A549 (cell line): ENCODE measurements at regions not wholly inside any gene's neighbourhood (a gene's known extent, or its start where the extent isn't known, plus 50 kb on each side); places are given as distances from the start of the nearest gene placed in this dataset.

Experiments used
- ATAC-seq, 2 experiments: fragments of 200-7000 bp in 1 of 2; fragments of >200 bp in 1 of 2; cut with Nextera tagmentation in 1 of 2; cut with Tn5 transposase in 1 of 2; 3 replicates each; pipeline versions ENCODE4 v1.8.0 to v1.9.1; 2018 to 2020; ENCODE audit warnings: mild to moderate bottlenecking in 1 of 2, moderate library complexity in 1 of 2
- CTCF ChIA-PET: fragments of 300-600 bp; sonication (Branson Sonifier 250); formaldehyde crosslinking; extraction: SDS; loops from one replicate; lab custom pipeline; 2021; ENCODE audit warnings: antibody characterized with exemption, inconsistent platforms; lab: Yijun Ruan, JAX
- POLR2A ChIA-PET: fragments of 350-600 bp; formaldehyde crosslinking; extraction: SDS; loops from one replicate; lab custom pipeline; 2021; ENCODE audit warnings: antibody characterized with exemption, inconsistent platforms; lab: Yijun Ruan, JAX
- DNase-seq, 2 experiments: peaks; one replicate each; pipeline versions ENCODE4 v3.0.0 to v3.0.0-alpha.2; 2011 to 2016; ENCODE audit warnings: low read depth in 1 of 2, low spot score in 1 of 2
- FAIRE-seq: peaks from 2 replicates; lab custom pipeline; 2011; peaks lifted over from hg19 to GRCh38; lab: Jason Lieb, UNC
- H3K27ac ChIP-seq, 2 experiments: fragments of >200 bp; sonication (Bioruptor Twin); formaldehyde crosslinking; 3 replicates each; pipeline ENCODE4 v1.5.1; 2016 to 2017
- H3K4me1 ChIP-seq: fragments of >200 bp; sonication (Bioruptor Twin); formaldehyde crosslinking; 3 replicates; pipeline ENCODE4 v1.6.1; 2016
- H3K4me2 ChIP-seq: fragments of >200 bp; sonication (Bioruptor Twin); formaldehyde crosslinking; 3 replicates; pipeline ENCODE4 v1.6.1; 2016
- H3K4me3 ChIP-seq: fragments of >200 bp; sonication (Bioruptor Twin); formaldehyde crosslinking; 3 replicates; pipeline ENCODE4 v1.5.1; 2016
- H3K9me3 ChIP-seq: fragments of >200 bp; sonication (Bioruptor Twin); formaldehyde crosslinking; 3 replicates; pipeline ENCODE4 v1.6.1; 2016
- ATOH8 ChIP-seq: fragments of 250-450 bp; sonication (Bioruptor Pico); IDR thresholded peaks from 2 replicates; pipeline ENCODE4 v1.5.0; 2020; ENCODE audit warnings: low read depth, mild to moderate bottlenecking, moderate library complexity
- CTCF ChIP-seq: fragments of >200 bp; sonication (Bioruptor Twin); formaldehyde crosslinking; IDR thresholded peaks from 3 replicates; pipeline ENCODE4 v1.5.1; 2016
- EHF ChIP-seq: fragments of 250-450 bp; sonication (Bioruptor Pico); IDR thresholded peaks from 2 replicates; pipeline ENCODE4 v1.5.0; 2020; ENCODE audit warnings: mild to moderate bottlenecking
- ESRRA ChIP-seq: fragments of 150-350 bp; IDR thresholded peaks from 2 replicates; pipeline ENCODE4 v1.6.1; 2014; ENCODE audit warnings: mild to moderate bottlenecking, low read length, borderline replicate concordance
- FOSB ChIP-seq: fragments of 250-450 bp; sonication (Bioruptor Pico); IDR thresholded peaks from 2 replicates; pipeline ENCODE4 v1.5.0; 2020; ENCODE audit warnings: mild to moderate bottlenecking, moderate library complexity
- FOXS1 ChIP-seq: fragments of 250-450 bp; sonication (Bioruptor Pico); IDR thresholded peaks from 2 replicates; pipeline ENCODE4 v1.5.0; 2020; ENCODE audit warnings: mild to moderate bottlenecking, moderate library complexity
- HEYL ChIP-seq: fragments of 250-450 bp; sonication (Bioruptor Pico); IDR thresholded peaks from 2 replicates; pipeline ENCODE4 v1.8.0; 2021; ENCODE audit warnings: mild to moderate bottlenecking, moderate library complexity
- HMGXB4 ChIP-seq: fragments of 250-450 bp; sonication (Bioruptor Pico); IDR thresholded peaks from 2 replicates; pipeline ENCODE4 v1.5.0; 2021; ENCODE audit warnings: mild to moderate bottlenecking, moderate library complexity, borderline replicate concordance
- JUN ChIP-seq, 2 experiments: fragments of >200 bp; sonication (Bioruptor Twin); formaldehyde crosslinking; IDR thresholded peaks; 2 replicates in 1 of 2; 3 replicates in 1 of 2; pipeline ENCODE4 v1.6.1; 2016 to 2017
- JUNB ChIP-seq: fragments of >200 bp; sonication (Bioruptor Twin); formaldehyde crosslinking; IDR thresholded peaks from 2 replicates; pipeline ENCODE4 v1.6.1; 2016
- MAFK ChIP-seq: fragments of 450-650 bp; IDR thresholded peaks from 2 replicates; pipeline ENCODE4 v1.6.1; 2014; ENCODE audit not compliant: partially characterized antibody
- MAX ChIP-seq: IDR thresholded peaks from 2 replicates; pipeline ENCODE4 v1.6.1; 2012
- NPAS2 ChIP-seq: fragments of 250-450 bp; sonication (Bioruptor Pico); IDR thresholded peaks from 2 replicates; pipeline ENCODE4 v1.8.0; 2022; ENCODE audit warnings: mild to moderate bottlenecking, moderate library complexity, borderline replicate concordance
- PHF8 ChIP-seq: fragments of 200-600 bp; sonication (generic); IDR thresholded peaks from 2 replicates; pipeline ENCODE4 v1.6.1; 2016; ENCODE audit warnings: low read depth, mild to moderate bottlenecking, antibody characterized with exemption, moderate library complexity, borderline replicate concordance
- RFX5 ChIP-seq: fragments of 450-650 bp; IDR thresholded peaks from 2 replicates; pipeline ENCODE4 v1.7.1; 2014; ENCODE audit warnings: antibody characterized with exemption, mild to moderate bottlenecking, moderate library complexity
- SMC3 ChIP-seq: fragments of >200 bp; sonication (Bioruptor Twin); formaldehyde crosslinking; IDR thresholded peaks from 3 replicates; pipeline ENCODE4 v1.6.1; 2018; ENCODE audit warnings: inconsistent platforms
- WGBS: methylation state at CpG from one replicate; pipeline ENCODE4 v1.1.6; 2017; ENCODE audit errors: missing lambda C conversion rate; 5-methylcytosine and 5-hydroxymethylcytosine counted together

- H3K4me3 ChIP-seq: no peak overlapping the region
- no peak for FAIRE-seq
- no peak overlapping the region for H3K27ac ChIP-seq
- H3K4me2 ChIP-seq: no peak overlapping the region
- ATAC-seq: no peak
- H3K4me1 ChIP-seq: no peaks in the 10 kb centered on the region
- no peaks in the 10 kb centered on the region for H3K9me3 ChIP-seq
- DNase-seq: no peak
- WGBS: 71% methylated on average over 7 of the region's 7 CpGs
- CTCF ChIA-PET: interaction anchor here (0.6 to 1.4 kb wide), 3 partner anchors 9 to 14 kb away, joined by 3 to 4 read pairs (median 3); no protein-coding TSS in a partner anchor
- POLR2A ChIA-PET: no interaction called here
- TF ChIP-seq HEYL (no peak), RFX5 (no peak), CTCF (no peak), EHF (CRISPR knock-in tag) (no peak), NPAS2 (CRISPR knock-in tag) (no peak), JUN (IDR thresholded peaks at IDR 0.05) (no peak), FOXS1 (CRISPR knock-in tag) (no peak), HMGXB4 (CRISPR knock-in tag) (no peak)
- TF ChIP-seq, all 56 proteins: peak for 0
Measured at GRCh38 chr13:22839603-22840530, 340.9 kb upstream of the SGCG start.

GRCh38 chr13:22846551-22846950 lies 334.2 kb upstream of the SGCG start:
- Histone ChIP-seq H3K4me1 (no peaks in the 10 kb centered on the region), H3K4me2 (no peak overlapping the region)
- POLR2A ChIA-PET: no interaction called here
- no peak for TF ChIP-seq MAX
- TF ChIP-seq, all 56 proteins: peak for 0
- Histone ChIP-seq H3K27ac (no peak overlapping the region), H3K4me3 (no peak overlapping the region), H3K9me3 (no peaks in the 10 kb centered on the region)
- CTCF ChIA-PET: no interaction called here
- 10% methylated on average over 2 of the region's 2 CpGs for WGBS
- ATAC-seq (no peak), DNase-seq (no peak), FAIRE-seq (no peak)

GRCh38 chr13:22848539-22849052 lies 332.2 kb upstream of the SGCG start:
- ChIA-PET POLR2A (no interaction called here), CTCF (interaction anchor here (0.5 kb wide), 1 partner anchor 1166 kb away, joined by 4 read pairs; no protein-coding TSS in a partner anchor)
- H3K4me1 ChIP-seq: no peaks in the 10 kb centered on the region
- no peak overlapping the region for H3K4me2 ChIP-seq
- DNase-seq (no peak), ATAC-seq (no peak), FAIRE-seq (no peak)
- no peak for TF ChIP-seq RFX5
- TF ChIP-seq ATOH8 (CRISPR knock-in tag): no peak
- no peak for TF ChIP-seq SMC3
- TF ChIP-seq PHF8: no peak
- TF ChIP-seq MAFK: no peak
- TF ChIP-seq FOSB (CRISPR knock-in tag): no peak
- no peak for TF ChIP-seq EHF (CRISPR knock-in tag)
- TF ChIP-seq ESRRA: no peak
- no peak for TF ChIP-seq JUNB
- WGBS: 83% methylated on average over 20 of the region's 32 CpGs
- H3K9me3 ChIP-seq: no peaks in the 10 kb centered on the region
- H3K27ac ChIP-seq: no peak overlapping the region
- no peak overlapping the region for H3K4me3 ChIP-seq
